GM18508 (cell line): ENCODE measurements at regions not wholly inside any gene's neighbourhood (a gene's known extent, or its start where the extent isn't known, plus 50 kb on each side); places are given as distances from the start of the nearest gene placed in this dataset.

Experiments
- ATAC-seq: cut with Tn5 transposase; IDR thresholded peaks from one replicate; pipeline ENCODE4 v1.9.1; 2021; ENCODE audit warnings: moderate number of reproducible peaks; ENCODE audit not compliant: insufficient read depth, unreplicated experiment

- no peak for ATAC-seq
These were observed 54.5 kb upstream of the ZNF804A start for GRCh38 chr2:184543832-184544231.
